ENCODE measurements at regions not wholly inside any gene's neighbourhood (a gene's known extent, or its start where the extent isn't known, plus 50 kb on each side); places are given as distances from the start of the nearest gene placed in this dataset.
"Not testable (repeated sequence)": the region's sequence is repeated elsewhere in the genome, so short reads cannot be mapped to it uniquely, and the experiment has no call there.

DNA sequence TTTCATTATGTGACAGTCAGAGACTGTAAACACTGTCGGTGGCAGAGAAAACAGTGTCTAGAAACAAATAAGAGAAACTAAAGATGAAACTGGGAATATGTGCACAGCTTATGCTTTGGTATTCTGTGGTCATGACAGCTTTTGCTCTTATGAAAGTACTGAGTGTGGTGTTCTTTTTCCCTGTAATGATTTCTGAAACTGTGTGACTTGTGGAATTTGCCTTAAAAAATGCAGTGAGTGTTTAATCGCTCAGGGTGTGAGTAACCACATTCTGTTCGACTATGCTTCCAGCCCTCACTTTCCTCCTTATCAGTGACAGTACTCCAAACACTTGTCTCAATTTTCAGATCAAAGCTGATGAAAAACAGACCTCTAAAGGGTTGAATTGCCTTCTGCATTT, 66.9 kb upstream of the DIAPH3 start:
- H3K4me3 ChIP-seq (replicated peaks; ENCODE audit: low read depth, low read length): no peak overlapping the region
- no peak for TF ChIP-seq CTCF (IDR thresholded peaks at IDR 0.05; ENCODE audit: low read depth, low read length, missing control alignments)
- no peak for DNase-seq (ENCODE audit: extremely low read depth, low read depth)

- TF ChIP-seq CTCF (IDR thresholded peaks at IDR 0.05; ENCODE audit: low read depth, low read length, missing control alignments): no peak
- DNase-seq (ENCODE audit: extremely low read depth, low read depth): no peak
- no peak overlapping the region for H3K4me3 ChIP-seq (replicated peaks; ENCODE audit: low read depth, low read length)
Observed at GRCh38 chr13:60242043-60242595, 78.4 kb upstream of the DIAPH3 start.

DNA sequence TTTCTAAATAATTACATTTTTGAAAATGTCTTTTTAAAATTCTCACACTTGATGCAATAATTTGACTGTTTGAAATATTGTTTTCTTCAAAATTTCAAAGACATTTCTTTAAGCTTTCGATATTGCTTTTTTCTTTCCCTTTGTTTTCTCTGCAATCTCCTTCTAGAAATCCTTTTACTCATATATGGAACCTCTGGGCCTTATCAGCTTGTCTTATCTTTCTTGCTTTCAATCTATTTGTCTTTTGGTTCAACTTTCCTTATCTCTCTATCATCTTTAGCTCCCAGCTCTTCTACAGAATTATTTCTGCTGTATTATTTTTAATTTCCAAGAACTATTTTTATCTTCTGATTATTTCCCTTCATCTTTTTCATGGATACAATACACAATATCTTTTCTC, 80.7 kb upstream of the DIAPH3 start:
- no peak for DNase-seq (ENCODE audit: extremely low read depth, low read depth)
- TF ChIP-seq CTCF (IDR thresholded peaks at IDR 0.05; ENCODE audit: low read depth, low read length, missing control alignments): no peak
- no peak overlapping the region for H3K4me3 ChIP-seq (replicated peaks; ENCODE audit: low read depth, low read length)

DNA sequence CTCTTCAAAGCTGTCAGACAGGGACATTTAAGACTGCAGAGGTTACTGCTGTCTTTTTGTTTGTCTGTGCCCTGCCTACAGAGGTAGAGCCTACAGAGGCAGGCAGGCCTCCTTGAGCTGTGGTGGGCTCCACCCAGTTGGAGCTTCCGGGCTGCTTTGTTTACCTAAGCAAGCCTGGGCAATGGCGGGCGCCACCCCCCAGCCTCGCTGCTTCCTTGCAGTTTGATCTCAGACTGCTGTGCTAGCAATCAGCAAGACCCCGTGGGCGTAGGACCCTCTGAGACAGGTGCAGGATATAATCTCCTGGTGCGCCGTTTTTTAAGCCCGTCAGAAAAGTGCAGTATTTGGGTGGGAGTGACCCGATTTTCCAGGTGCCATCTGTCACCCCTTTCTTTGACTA, 87.7 kb upstream of the DIAPH3 start:
- H3K4me3 ChIP-seq (replicated peaks; ENCODE audit: low read depth, low read length); DNase-seq (ENCODE audit: extremely low read depth, low read depth): not testable (repeated sequence)

DNA sequence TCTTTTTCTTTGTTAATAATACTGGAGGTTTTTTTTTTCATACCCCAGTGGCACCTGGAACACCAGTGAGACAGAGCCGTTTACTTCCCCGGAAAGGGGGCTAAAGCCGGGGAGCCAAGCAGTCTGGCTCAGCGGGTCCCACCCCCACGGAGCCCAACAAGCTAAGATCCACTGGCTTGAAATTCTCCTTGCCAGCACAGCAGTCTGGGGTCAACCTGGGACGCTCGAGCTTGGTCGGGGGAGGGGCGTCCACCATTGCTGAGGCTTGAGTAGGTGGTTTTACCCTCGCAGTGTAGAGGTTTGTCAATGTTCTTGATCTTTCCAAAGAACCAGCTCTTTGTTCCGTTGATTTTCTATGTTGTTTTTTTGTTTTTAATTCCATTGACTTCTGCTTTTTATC, 94.6 kb upstream of the DIAPH3 start:
- TF ChIP-seq CTCF (IDR thresholded peaks at IDR 0.05; ENCODE audit: low read depth, low read length, missing control alignments): no peak
- DNase-seq (ENCODE audit: extremely low read depth, low read depth): no peak
- H3K4me3 ChIP-seq (replicated peaks; ENCODE audit: low read depth, low read length): no peak overlapping the region

DNA sequence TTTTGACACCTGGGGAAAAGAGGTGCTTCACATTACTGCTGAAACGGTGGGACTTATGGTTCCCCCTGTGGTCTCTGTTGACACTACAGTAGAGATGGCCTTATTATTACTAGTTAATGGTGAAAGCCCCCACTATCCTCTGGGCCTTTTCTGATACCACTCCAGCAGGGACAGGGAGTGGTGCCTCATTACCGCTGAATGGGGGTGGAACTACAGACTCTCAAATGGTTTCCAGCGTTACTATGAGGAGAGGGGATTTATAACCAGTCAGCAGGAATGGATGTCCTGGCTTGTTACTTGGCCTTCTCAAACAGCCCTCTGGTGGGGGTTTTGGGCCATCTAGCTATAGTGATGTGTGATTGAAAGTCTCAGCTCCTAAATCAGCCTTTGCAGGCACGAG, 96.7 kb upstream of the DIAPH3 start:
- no peak for DNase-seq (ENCODE audit: extremely low read depth, low read depth)
- peak; percentile 15 for TF ChIP-seq CTCF (IDR thresholded peaks at IDR 0.05; ENCODE audit: low read depth, low read length, missing control alignments)
- no peak overlapping the region for H3K4me3 ChIP-seq (replicated peaks; ENCODE audit: low read depth, low read length)

GRCh38 chr13:60261432-60262351, 98.0 kb upstream of the DIAPH3 start:
- H3K4me3 ChIP-seq (replicated peaks; ENCODE audit: low read depth, low read length): no peak overlapping the region
- TF ChIP-seq CTCF (IDR thresholded peaks at IDR 0.05; ENCODE audit: low read depth, low read length, missing control alignments): no peak
- DNase-seq (ENCODE audit: extremely low read depth, low read depth): no peak

Data from HFF-Myc (cell line).